ENCODE measurements at regions not wholly inside any gene's neighbourhood (a gene's known extent, or its start where the extent isn't known, plus 50 kb on each side); places are given as distances from the start of the nearest gene placed in this dataset.

DNA sequence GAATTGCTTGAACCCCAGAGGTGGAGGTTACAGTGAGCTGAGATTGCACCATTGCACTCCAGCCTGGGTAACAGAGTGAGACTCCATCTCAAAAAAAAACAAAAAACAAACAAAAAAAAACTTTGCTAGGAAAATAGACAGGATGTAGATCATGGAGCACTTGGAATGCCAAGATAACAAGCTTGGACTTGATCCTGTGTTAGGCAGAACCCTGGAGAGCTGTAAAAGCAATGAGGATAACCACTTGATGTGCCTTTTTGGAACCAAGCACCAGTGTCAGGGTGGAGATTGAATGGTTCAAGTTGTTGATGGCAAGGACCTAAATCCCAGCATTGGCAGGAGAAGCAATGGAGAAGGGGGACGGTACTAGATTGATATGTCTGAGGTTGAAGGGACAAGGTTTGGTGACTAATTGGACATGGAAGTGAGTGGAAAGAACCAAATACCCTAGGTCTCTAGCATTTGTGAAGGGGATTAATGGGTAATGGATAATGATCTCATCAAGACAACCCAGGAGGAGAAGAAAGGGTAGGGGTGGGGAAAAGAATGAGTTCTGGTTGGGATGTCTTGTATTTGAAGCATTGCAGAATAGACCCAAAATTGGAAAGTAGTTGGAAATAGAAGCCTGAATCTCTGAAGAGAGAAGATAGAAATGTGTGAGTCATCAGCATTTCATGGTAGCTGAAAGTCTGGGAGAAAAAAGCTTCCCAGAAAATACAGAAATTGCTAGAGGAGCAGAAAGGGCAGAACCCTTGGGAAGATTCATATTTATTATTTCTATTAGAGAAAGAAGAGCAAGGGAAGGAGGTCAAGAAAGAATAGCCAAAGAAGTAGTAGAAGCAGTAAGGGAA is 176.7 kb downstream of the NUAK1 start:
- H3K4me3 Mint-ChIP-seq = no peak overlapping the region
- H3K27ac Mint-ChIP-seq = no peak overlapping the region
- TF ChIP-seq, protein P1, sequence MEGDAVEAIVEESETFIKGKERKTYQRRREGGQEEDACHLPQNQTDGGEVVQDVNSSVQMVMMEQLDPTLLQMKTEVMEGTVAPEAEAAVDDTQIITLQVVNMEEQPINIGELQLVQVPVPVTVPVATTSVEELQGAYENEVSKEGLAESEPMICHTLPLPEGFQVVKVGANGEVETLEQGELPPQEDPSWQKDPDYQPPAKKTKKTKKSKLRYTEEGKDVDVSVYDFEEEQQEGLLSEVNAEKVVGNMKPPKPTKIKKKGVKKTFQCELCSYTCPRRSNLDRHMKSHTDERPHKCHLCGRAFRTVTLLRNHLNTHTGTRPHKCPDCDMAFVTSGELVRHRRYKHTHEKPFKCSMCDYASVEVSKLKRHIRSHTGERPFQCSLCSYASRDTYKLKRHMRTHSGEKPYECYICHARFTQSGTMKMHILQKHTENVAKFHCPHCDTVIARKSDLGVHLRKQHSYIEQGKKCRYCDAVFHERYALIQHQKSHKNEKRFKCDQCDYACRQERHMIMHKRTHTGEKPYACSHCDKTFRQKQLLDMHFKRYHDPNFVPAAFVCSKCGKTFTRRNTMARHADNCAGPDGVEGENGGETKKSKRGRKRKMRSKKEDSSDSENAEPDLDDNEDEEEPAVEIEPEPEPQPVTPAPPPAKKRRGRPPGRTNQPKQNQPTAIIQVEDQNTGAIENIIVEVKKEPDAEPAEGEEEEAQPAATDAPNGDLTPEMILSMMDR (IDR thresholded peaks at IDR 0.05) = no peak
- H3K9me3 ChIP-seq (ENCODE audit: control insufficient read depth, insufficient read depth, low read length) = no peaks in the 10 kb centered on the region
- H3K36me3 ChIP-seq (ENCODE audit: control insufficient read depth, insufficient read depth, low read length) = no peaks in the 10 kb centered on the region
- peaks cover 0 to 4% of the 10 kb centered on the region in 2 donors for H3K4me1 Mint-ChIP-seq
- 92% methylated on average over 1 of the region's 1 CpG for WGBS (ENCODE audit: insufficient coverage)
- no peak for DNase-seq
- no peaks in the 10 kb centered on the region for H3K36me3 Mint-ChIP-seq
- no peak for ATAC-seq
- H3K27me3 ChIP-seq (ENCODE audit: control insufficient read depth, insufficient read depth, low read length) = no peaks in the 10 kb centered on the region
- no peak overlapping the region for H3K27ac ChIP-seq (ENCODE audit: low read length)
- peaks cover 6 to 10% of the 10 kb centered on the region in 2 donors for H3K27me3 Mint-ChIP-seq (ENCODE audit: low read depth in 2 of 2)
- intact Hi-C loops (cut with micrococcal nuclease) = no loop called here
- H3K9me3 Mint-ChIP-seq = no peaks in the 10 kb centered on the region
- no peaks in the 10 kb centered on the region for H3K4me1 ChIP-seq (ENCODE audit: control insufficient read depth, insufficient read depth, low read length)
- H3K4me3 ChIP-seq (ENCODE audit: low read length) = no peak overlapping the region

DNA sequence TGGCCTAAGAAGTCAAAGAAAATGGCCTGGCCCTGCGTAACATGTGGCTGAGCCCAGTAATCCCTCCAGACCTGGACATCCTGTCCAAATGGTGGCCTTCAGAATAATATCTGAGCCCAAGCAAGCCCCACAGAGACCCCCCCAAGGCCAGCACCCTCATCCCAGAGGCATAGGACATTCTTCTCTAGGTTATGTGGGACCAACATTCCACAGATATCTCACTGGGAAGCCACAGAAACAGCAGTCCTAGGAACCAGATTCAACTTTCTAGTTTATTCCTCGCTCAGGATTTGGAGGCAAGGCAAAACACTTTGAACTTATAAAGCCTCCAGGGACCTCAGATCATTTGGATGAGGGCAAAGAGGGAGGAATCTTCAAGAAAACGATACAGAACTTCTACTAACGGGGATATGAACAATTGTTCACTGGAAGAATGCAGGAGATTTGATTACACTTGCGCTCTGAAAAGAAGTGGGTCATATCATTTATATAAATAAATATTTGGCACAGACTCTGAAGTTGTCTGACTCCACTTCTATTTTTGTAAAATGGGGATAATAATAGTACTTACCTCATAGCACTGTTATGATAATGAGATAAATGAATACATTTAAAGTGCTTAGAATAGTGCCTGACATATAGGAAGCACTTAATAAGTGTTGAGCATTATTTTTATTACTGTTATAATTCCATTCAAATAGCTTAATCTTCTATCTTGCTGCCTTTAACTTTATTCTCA is 171.5 kb downstream of the NUAK1 start:
- TF ChIP-seq, protein P1 (IDR thresholded peaks at IDR 0.05) = no peak
- Histone ChIP-seq H3K27ac (ENCODE audit: low read length) (peak overlapping the region; percentile 1), H3K4me3 (ENCODE audit: low read length) (no peak overlapping the region), H3K36me3 (ENCODE audit: control insufficient read depth, insufficient read depth, low read length) (no peaks in the 10 kb centered on the region), H3K27me3 (ENCODE audit: control insufficient read depth, insufficient read depth, low read length) (no peaks in the 10 kb centered on the region), H3K4me1 (ENCODE audit: control insufficient read depth, insufficient read depth, low read length) (no peaks in the 10 kb centered on the region), H3K9me3 (ENCODE audit: control insufficient read depth, insufficient read depth, low read length) (no peaks in the 10 kb centered on the region)
- no peak for DNase-seq
- no peak for ATAC-seq
- H3K36me3 Mint-ChIP-seq = no peaks in the 10 kb centered on the region
- intact Hi-C loops (cut with micrococcal nuclease) = no loop called here
- H3K27ac Mint-ChIP-seq = no peak overlapping the region
- 76% methylated on average over 4 of the region's 5 CpGs for WGBS (ENCODE audit: insufficient coverage)
- H3K27me3 Mint-ChIP-seq (ENCODE audit: low read depth in 2 of 2) = peaks cover 0 to 9% of the 10 kb centered on the region in 2 donors
- H3K9me3 Mint-ChIP-seq = no peaks in the 10 kb centered on the region
- H3K4me3 Mint-ChIP-seq = no peak overlapping the region
- no peaks in the 10 kb centered on the region for H3K4me1 Mint-ChIP-seq

DNA sequence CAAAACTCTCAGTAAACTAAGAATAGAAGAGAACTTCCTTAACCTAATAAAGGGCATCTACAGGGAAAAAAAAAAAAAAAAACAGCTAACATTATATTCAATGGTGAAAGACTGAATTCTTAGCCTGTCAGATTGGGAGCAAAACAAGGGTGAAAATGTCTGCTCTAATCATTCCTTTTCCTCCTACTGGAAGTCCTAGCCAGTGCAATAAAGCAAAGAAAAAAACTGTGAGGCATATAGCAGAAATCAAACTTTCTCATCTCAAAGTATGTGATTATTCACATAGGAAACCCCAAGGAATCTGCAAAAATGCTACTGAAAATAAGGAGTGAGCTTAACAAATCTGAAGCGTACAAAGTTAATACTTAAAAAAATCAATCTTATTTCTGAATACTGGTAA is 170.7 kb downstream of the NUAK1 start:
- Histone ChIP-seq H3K4me3 (ENCODE audit: low read length) (no peak overlapping the region), H3K4me1 (ENCODE audit: control insufficient read depth, insufficient read depth, low read length) (no peaks in the 10 kb centered on the region), H3K36me3 (ENCODE audit: control insufficient read depth, insufficient read depth, low read length) (no peaks in the 10 kb centered on the region), H3K9me3 (ENCODE audit: control insufficient read depth, insufficient read depth, low read length) (no peaks in the 10 kb centered on the region), H3K27ac (ENCODE audit: low read length) (no peak overlapping the region), H3K27me3 (ENCODE audit: control insufficient read depth, insufficient read depth, low read length) (no peaks in the 10 kb centered on the region)
- intact Hi-C loops (cut with micrococcal nuclease) = no loop called here
- no peak for ATAC-seq
- no CpG with 5 or more reads among the region's 1 CpG for WGBS (ENCODE audit: insufficient coverage)
- no peak overlapping the region for H3K4me3 Mint-ChIP-seq
- TF ChIP-seq, protein P1 (IDR thresholded peaks at IDR 0.05) = no peak
- no peaks in the 10 kb centered on the region for H3K9me3 Mint-ChIP-seq
- no peaks in the 10 kb centered on the region for H3K4me1 Mint-ChIP-seq
- H3K36me3 Mint-ChIP-seq = no peaks in the 10 kb centered on the region
- no peak overlapping the region for H3K27ac Mint-ChIP-seq
- H3K27me3 Mint-ChIP-seq (ENCODE audit: low read depth in 2 of 2) = peaks cover 0 to 9% of the 10 kb centered on the region in 2 donors
- DNase-seq = no peak

All from natural killer cell (primary cell).